HEK293 (cell line): ENCODE measurements at regions not wholly inside any gene's neighbourhood (a gene's known extent, or its start where the extent isn't known, plus 50 kb on each side); places are given as distances from the start of the nearest gene placed in this dataset.
A peak's percentile ranks its signal among the peaks of the same experiment; 100 is the strongest.

ENCODE experiments used
- CTCF ChIA-PET: fragments of 350-600 bp; formaldehyde crosslinking; extraction: SDS; loops from one replicate; lab custom pipeline; 2021; ENCODE audit warnings: antibody characterized with exemption; lab: Yijun Ruan, JAX
- POLR2A ChIA-PET: fragments of 300-600 bp; formaldehyde crosslinking; extraction: SDS; loops from one replicate; lab custom pipeline; 2020; ENCODE audit warnings: antibody characterized with exemption, inconsistent platforms; lab: Yijun Ruan, JAX
- H3K27ac ChIP-seq: fragments of 200-500 bp; sonication (Bioruptor generic); 2 replicates; pipeline ENCODE4 v1.5.1; 2014; ENCODE audit warnings: low read depth, low read length, control low read depth, inconsistent platforms; ENCODE audit errors: extremely low read depth
- H3K36me3 ChIP-seq, 2 experiments: fragments of 200-500 bp in 1 of 2; sonication (Bioruptor generic) in 1 of 2; 1 replicate in 1 of 2; 2 replicates in 1 of 2; pipeline ENCODE4 v1.5.1; 2014 to 2017; ENCODE audit warnings: inconsistent platforms in 2 of 2, low read length in 2 of 2; ENCODE audit not compliant: control insufficient read depth in 2 of 2, insufficient read depth in 1 of 2
- H3K4me1 ChIP-seq: fragments of 200-500 bp; sonication (Bioruptor generic); 2 replicates; pipeline ENCODE4 v1.5.1; 2014; ENCODE audit warnings: mild to moderate bottlenecking, low read length, inconsistent platforms; ENCODE audit not compliant: control insufficient read depth, insufficient read depth
- H3K4me3 ChIP-seq: 2 replicates; pipeline ENCODE4 v1.5.1; 2011; ENCODE audit warnings: low read depth, mild to moderate bottlenecking, control low read depth, low read length, moderate library complexity
- H3K9me3 ChIP-seq: fragments of 200-500 bp; sonication (Bioruptor generic); 2 replicates; pipeline ENCODE4 v1.5.1; 2014; ENCODE audit warnings: low read depth, low read length, inconsistent platforms; ENCODE audit not compliant: control insufficient read depth, insufficient read depth
- EGR2 ChIP-seq: fragments of 450-650 bp; formaldehyde crosslinking; IDR thresholded peaks from 2 replicates; pipeline ENCODE4 v1.5.1; 2016; ENCODE audit warnings: low read depth, missing biosample characterization, missing genetic modification characterization
- FEZF1 ChIP-seq: fragments of 450-650 bp; formaldehyde crosslinking; IDR thresholded peaks from 2 replicates; pipeline ENCODE4 v1.5.1; 2016; ENCODE audit warnings: missing biosample characterization, missing genetic modification characterization
- GLI4 ChIP-seq: fragments of 450-650 bp; formaldehyde crosslinking; IDR thresholded peaks from 2 replicates; pipeline ENCODE4 v1.5.1; 2016; ENCODE audit warnings: missing biosample characterization, missing genetic modification characterization
- HOXA7 ChIP-seq: sonication (generic); formaldehyde crosslinking; IDR thresholded peaks from 2 replicates; pipeline ENCODE4 v1.8.1; 2022; ENCODE audit warnings: missing genetic modification reagents, borderline replicate concordance
- KLF7 ChIP-seq: fragments of 450-650 bp; formaldehyde crosslinking; IDR thresholded peaks from 2 replicates; pipeline ENCODE4 v1.5.1; 2016; ENCODE audit warnings: missing biosample characterization, missing genetic modification characterization, borderline replicate concordance
- KLF8 ChIP-seq: fragments of 450-650 bp; formaldehyde crosslinking; IDR thresholded peaks from 2 replicates; pipeline ENCODE4 v1.5.1; 2016; ENCODE audit warnings: missing biosample characterization, missing genetic modification characterization
- REST ChIP-seq: fragments of 450-650 bp; formaldehyde crosslinking; IDR thresholded peaks from 2 replicates; pipeline ENCODE4 v1.5.1; 2016; ENCODE audit warnings: missing biosample characterization, missing genetic modification characterization
- ZBTB26 ChIP-seq: fragments of 450-650 bp; formaldehyde crosslinking; optimal IDR thresholded peaks from 2 replicates; pipeline ENCODE3; 2016; ENCODE audit warnings: missing biosample characterization, mild to moderate bottlenecking, missing genetic modification characterization
- ZBTB44 ChIP-seq: fragments of 450-650 bp; IDR thresholded peaks from 2 replicates; pipeline ENCODE4 v1.5.1; 2018; ENCODE audit warnings: missing biosample characterization, mild to moderate bottlenecking, missing genetic modification characterization
- ZBTB48 ChIP-seq: fragments of 450-650 bp; formaldehyde crosslinking; IDR thresholded peaks from 2 replicates; pipeline ENCODE4 v1.5.1; 2016; ENCODE audit warnings: missing biosample characterization, missing genetic modification characterization
- ZFHX2 ChIP-seq: fragments of 450-650 bp; formaldehyde crosslinking; conservative IDR thresholded peaks from 2 replicates; pipeline ENCODE4 v1.5.1; 2016; ENCODE audit warnings: missing biosample characterization, missing genetic modification characterization
- ZFP37 ChIP-seq: fragments of 450-650 bp; formaldehyde crosslinking; IDR thresholded peaks from 2 replicates; pipeline ENCODE4 v1.5.1; 2016; ENCODE audit warnings: missing biosample characterization, missing genetic modification characterization
- ZIC2 ChIP-seq: fragments of 450-650 bp; formaldehyde crosslinking; IDR thresholded peaks from 2 replicates; pipeline ENCODE4 v1.5.1; 2016; ENCODE audit warnings: missing biosample characterization, missing genetic modification characterization
- ZNF138 ChIP-seq: fragments of 450-650 bp; formaldehyde crosslinking; IDR thresholded peaks from 2 replicates; pipeline ENCODE4 v1.5.1; 2016; ENCODE audit warnings: missing biosample characterization, missing genetic modification characterization, borderline replicate concordance
- ZNF175 ChIP-seq: fragments of 450-650 bp; formaldehyde crosslinking; IDR thresholded peaks from 2 replicates; pipeline ENCODE4 v1.5.1; 2016; ENCODE audit warnings: missing biosample characterization, missing genetic modification characterization
- ZNF302 ChIP-seq: fragments of 450-650 bp; formaldehyde crosslinking; IDR thresholded peaks from 2 replicates; pipeline ENCODE4 v1.5.1; 2016; ENCODE audit warnings: missing biosample characterization, missing genetic modification characterization, low read depth
- ZNF311 ChIP-seq: fragments of 450-650 bp; formaldehyde crosslinking; IDR thresholded peaks from 2 replicates; pipeline ENCODE4 v1.5.1; 2017; ENCODE audit warnings: missing biosample characterization, missing genetic modification characterization, borderline replicate concordance
- ZNF366 ChIP-seq: fragments of 450-650 bp; formaldehyde crosslinking; conservative IDR thresholded peaks from 2 replicates; pipeline ENCODE4 v1.5.1; 2016; ENCODE audit warnings: missing biosample characterization, missing genetic modification characterization
- ZNF394 ChIP-seq: fragments of 450-650 bp; formaldehyde crosslinking; IDR thresholded peaks from 2 replicates; pipeline ENCODE4 v1.5.1; 2016; ENCODE audit warnings: missing biosample characterization, missing genetic modification characterization, mild to moderate bottlenecking, moderate library complexity, borderline replicate concordance
- ZNF404 ChIP-seq: fragments of 450-650 bp; formaldehyde crosslinking; IDR thresholded peaks from 2 replicates; pipeline ENCODE4 v1.5.1; 2017; ENCODE audit warnings: missing biosample characterization, missing genetic modification characterization
- ZNF510 ChIP-seq: fragments of 450-650 bp; formaldehyde crosslinking; IDR thresholded peaks from 2 replicates; pipeline ENCODE4 v1.5.1; 2018; ENCODE audit warnings: mild to moderate bottlenecking, missing genetic modification characterization, missing biosample characterization; ENCODE audit not compliant: insufficient replicate concordance
- ZNF529 ChIP-seq: fragments of 450-650 bp; formaldehyde crosslinking; IDR thresholded peaks from 2 replicates; pipeline ENCODE4 v1.5.1; 2017; ENCODE audit warnings: missing genetic modification characterization, missing biosample characterization; ENCODE audit not compliant: insufficient replicate concordance
- ZNF596 ChIP-seq: fragments of 450-650 bp; IDR thresholded peaks from 2 replicates; pipeline ENCODE4 v1.5.0; 2018; ENCODE audit warnings: missing biosample characterization, mild to moderate bottlenecking, missing genetic modification characterization, moderate library complexity
- ZNF623 ChIP-seq: fragments of 450-650 bp; formaldehyde crosslinking; IDR thresholded peaks from 2 replicates; pipeline ENCODE4 v1.5.1; 2016; ENCODE audit warnings: missing biosample characterization, missing genetic modification characterization
- ZNF670 ChIP-seq: fragments of 450-650 bp; formaldehyde crosslinking; IDR thresholded peaks from 2 replicates; pipeline ENCODE4 v1.5.1; 2016; ENCODE audit warnings: missing biosample characterization, missing genetic modification characterization, low read depth
- ZNF701 ChIP-seq: fragments of 450-650 bp; formaldehyde crosslinking; IDR thresholded peaks from 2 replicates; pipeline ENCODE4 v1.5.1; 2016; ENCODE audit warnings: missing biosample characterization, missing genetic modification characterization
- ZNF785 ChIP-seq: fragments of 450-650 bp; formaldehyde crosslinking; IDR thresholded peaks from 2 replicates; pipeline ENCODE4 v1.5.1; 2016; ENCODE audit warnings: missing biosample characterization, missing genetic modification characterization
- TF ChIP-seq, protein P1 (sequence below): sonication (generic); formaldehyde crosslinking; IDR thresholded peaks from 2 replicates; pipeline ENCODE4 v1.8.1; 2022; ENCODE audit warnings: mild to moderate bottlenecking, moderate library complexity, missing genetic modification reagents

- TF ChIP-seq, protein P1, sequence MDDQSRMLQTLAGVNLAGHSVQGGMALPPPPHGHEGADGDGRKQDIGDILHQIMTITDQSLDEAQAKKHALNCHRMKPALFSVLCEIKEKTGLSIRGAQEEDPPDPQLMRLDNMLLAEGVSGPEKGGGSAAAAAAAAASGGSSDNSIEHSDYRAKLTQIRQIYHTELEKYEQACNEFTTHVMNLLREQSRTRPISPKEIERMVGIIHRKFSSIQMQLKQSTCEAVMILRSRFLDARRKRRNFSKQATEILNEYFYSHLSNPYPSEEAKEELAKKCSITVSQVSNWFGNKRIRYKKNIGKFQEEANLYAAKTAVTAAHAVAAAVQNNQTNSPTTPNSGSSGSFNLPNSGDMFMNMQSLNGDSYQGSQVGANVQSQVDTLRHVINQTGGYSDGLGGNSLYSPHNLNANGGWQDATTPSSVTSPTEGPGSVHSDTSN (CRISPR knock-in tag) = no peak
- TF ChIP-seq ZNF596 (tag by site-specific recombination) = no peak
- no peak for TF ChIP-seq ZNF701
- TF ChIP-seq ZNF138 (tag by site-specific recombination) = no peak
- peak; percentile 56 for TF ChIP-seq ZFHX2 (tag by site-specific recombination)
- TF ChIP-seq KLF8 = no peak
- TF ChIP-seq EGR2 (tag by site-specific recombination) = 0 out of 2 replicates have a peak, but pooled peaks have one; percentile 35
- TF ChIP-seq ZNF529 (tag by site-specific recombination) = no peak
- TF ChIP-seq ZBTB26 (tag by site-specific recombination) = no peak
- no peak for TF ChIP-seq FEZF1 (tag by site-specific recombination)
- no peak for TF ChIP-seq GLI4
- TF ChIP-seq KLF7 (tag by site-specific recombination) = no peak
- TF ChIP-seq ZNF670 (tag by site-specific recombination) = no peak
- TF ChIP-seq HOXA7 (CRISPR knock-in tag) = no peak
- TF ChIP-seq ZFP37 (tag by site-specific recombination) = no peak
- TF ChIP-seq ZNF175 (tag by site-specific recombination) = no peak
- no peak for TF ChIP-seq ZNF366 (tag by site-specific recombination)
- TF ChIP-seq ZNF394 (tag by site-specific recombination) = no peak
- H3K9me3 ChIP-seq = no peaks in the 10 kb centered on the region
- H3K4me1 ChIP-seq = no peaks in the 10 kb centered on the region
- no peaks in the 10 kb centered on the region for H3K36me3 ChIP-seq
- CTCF ChIA-PET = interaction anchor here (0.6 kb wide), 1 partner anchor 29 kb away, joined by 3 read pairs; no protein-coding TSS in a partner anchor
- POLR2A ChIA-PET = interaction anchor here (0.6 kb wide), 1 partner anchor 1353 kb away, joined by 4 read pairs; no protein-coding TSS in a partner anchor
- H3K4me3 ChIP-seq = no peak overlapping the region
- H3K27ac ChIP-seq = no peak overlapping the region
These were observed 76.3 kb upstream of the ARHGEF3 start for GRCh38 chr3:56878074-56878473.

DNA sequence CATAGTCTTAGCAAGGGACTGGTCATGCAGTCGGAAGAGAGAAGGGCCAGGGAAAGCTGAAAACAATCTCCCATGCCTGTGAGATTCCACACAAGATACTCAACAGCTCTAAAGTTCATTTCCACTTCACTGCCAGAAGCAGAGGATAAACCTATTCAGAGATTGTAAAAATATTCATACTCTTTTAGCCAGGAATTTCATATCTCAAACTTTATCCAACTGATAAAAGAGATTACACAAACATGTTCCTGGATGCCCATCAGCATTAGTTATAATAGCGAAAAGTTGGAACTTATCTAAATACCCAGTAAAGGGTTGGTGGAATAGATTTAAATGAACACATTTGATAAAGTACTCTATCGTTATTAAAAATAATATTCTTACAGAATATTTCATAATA is 75.2 kb upstream of the ARHGEF3 start:
- Histone ChIP-seq H3K27ac (no peak overlapping the region), H3K4me3 (no peak overlapping the region), H3K36me3 (no peaks in the 10 kb centered on the region), H3K9me3 (no peaks in the 10 kb centered on the region), H3K4me1 (no peaks in the 10 kb centered on the region)
- ChIA-PET POLR2A (no interaction called here), CTCF (interaction anchor here (1.3 kb wide), 1 partner anchor 21 kb away, joined by 3 read pairs; no protein-coding TSS in a partner anchor)
- TF ChIP-seq ZNF510 (tag by site-specific recombination) = no peak
- no peak for TF ChIP-seq ZFP37 (tag by site-specific recombination)
- TF ChIP-seq ZNF302 (tag by site-specific recombination) = no peak
- no peak for TF ChIP-seq ZBTB44
- no peak for TF ChIP-seq ZIC2 (tag by site-specific recombination)
- TF ChIP-seq ZNF404 (tag by site-specific recombination) = no peak
- no peak for TF ChIP-seq ZBTB48 (tag by site-specific recombination)
- no peak for TF ChIP-seq ZNF311 (tag by site-specific recombination)
- no peak for TF ChIP-seq ZNF785
- no peak for TF ChIP-seq ZNF701
- no peak for TF ChIP-seq HOXA7 (CRISPR knock-in tag)
- TF ChIP-seq ZNF623 (tag by site-specific recombination) = no peak
- no peak for TF ChIP-seq REST
